Vagina (tissue), 2 donors: ENCODE measurements at regions not wholly inside any gene's neighbourhood (a gene's known extent, or its start where the extent isn't known, plus 50 kb on each side); places are given as distances from the start of the nearest gene placed in this dataset.

ENCODE experiments used
- CTCF ChIP-seq, 3 experiments: fragments of 450-650 bp in 2 of 3; fragments of 200-600 bp in 1 of 3; sonication (generic) in 1 of 3; IDR thresholded peaks; one replicate each; pipeline ENCODE4 v1.5.1; 2017 to 2019; ENCODE audit warnings: antibody characterized with exemption in 3 of 3, mild to moderate bottlenecking in 2 of 3, moderate library complexity in 2 of 3
- POLR2A ChIP-seq, 2 donors: fragments of 450-650 bp; IDR thresholded peaks; one replicate each; pipeline ENCODE4 v1.6.1; 2017; ENCODE audit warnings: antibody characterized with exemption in 2 of 2, mild to moderate bottlenecking in 2 of 2, moderate library complexity in 2 of 2

- TF ChIP-seq CTCF (IDR thresholded peaks at IDR 0.05) (no peak), POLR2A (IDR thresholded peaks at IDR 0.05) (no peak)
These were observed 286.9 kb upstream of the NFE2L3 start for GRCh38 chr7:25864943-25865751.
